ENCODE measurements at regions not wholly inside any gene's neighbourhood (a gene's known extent, or its start where the extent isn't known, plus 50 kb on each side); places are given as distances from the start of the nearest gene placed in this dataset.
A peak's percentile ranks its signal among the peaks of the same experiment; 100 is the strongest.
"Not testable (repeated sequence)": the region's sequence is repeated elsewhere in the genome, so short reads cannot be mapped to it uniquely, and the experiment has no call there.

DNA sequence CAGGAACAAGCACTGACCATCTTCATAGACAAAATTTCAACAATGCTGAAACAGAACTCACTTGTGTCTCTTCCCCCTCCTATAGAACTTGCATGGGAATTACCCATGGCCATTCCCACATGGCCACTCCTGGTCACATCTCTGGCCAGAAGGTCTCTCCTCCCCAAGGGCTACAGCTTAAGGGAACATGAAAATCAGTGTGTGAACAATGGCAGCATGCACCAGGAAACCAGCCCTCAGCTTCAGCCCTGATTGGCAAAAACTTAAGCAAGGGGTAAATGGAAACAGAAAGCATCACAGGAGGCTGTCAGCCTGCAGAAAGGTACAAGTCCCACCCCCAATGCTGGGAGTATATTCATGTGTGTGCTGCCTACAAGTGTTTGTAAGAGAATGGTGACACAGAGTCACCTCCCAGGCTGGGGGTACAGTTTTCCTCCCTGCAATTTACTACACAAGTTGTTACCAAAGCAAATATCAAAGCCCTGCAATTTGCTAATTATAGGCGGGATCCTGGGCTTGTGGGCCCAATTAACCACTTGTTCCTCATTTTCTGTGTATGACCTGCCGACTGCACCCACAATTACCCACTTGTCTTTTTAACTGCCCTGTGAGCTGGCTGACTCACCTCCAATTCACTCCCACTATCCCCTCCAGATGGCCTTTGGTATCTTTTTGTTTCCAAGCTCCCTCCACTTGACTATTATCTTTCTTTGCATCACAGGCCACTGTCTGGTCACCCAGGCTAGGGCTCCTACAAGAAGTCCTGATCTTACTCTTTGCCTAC is 84.4 kb upstream of the HES1 start:
- peak in 1 of 2 donors; percentile 96 for DNase-seq

- no peak for DNase-seq
Measured at GRCh38 chr3:194053136-194053535, 82.8 kb upstream of the HES1 start.

DNA sequence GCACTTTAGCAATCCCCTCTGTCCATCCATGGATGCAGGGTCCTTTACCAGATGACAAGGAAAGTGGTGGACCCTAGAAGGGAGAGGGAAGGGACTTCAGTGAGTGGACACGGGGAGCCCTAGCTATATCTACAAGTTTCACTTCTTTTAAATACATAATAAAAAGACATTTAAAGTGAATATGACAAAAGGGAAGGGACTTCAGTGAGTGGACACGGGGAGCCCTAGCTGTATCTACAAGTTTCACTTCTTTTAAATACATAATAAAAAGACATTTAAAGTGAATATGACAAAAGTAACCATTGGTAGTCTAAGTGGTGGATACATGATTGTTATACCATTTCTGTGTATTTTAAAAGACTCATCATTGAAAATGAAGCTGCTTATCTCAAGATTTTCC is 81.9 kb upstream of the HES1 start:
- DNase-seq = no peak

- no peak for DNase-seq
Measured at GRCh38 chr3:194054540-194054939, 81.4 kb upstream of the HES1 start.

- no peak for DNase-seq
Measured at GRCh38 chr3:194054961-194055360, 81.0 kb upstream of the HES1 start.

GRCh38 chr3:194056323-194056722 is 79.6 kb upstream of the HES1 start:
- DNase-seq = not testable (repeated sequence)

DNA sequence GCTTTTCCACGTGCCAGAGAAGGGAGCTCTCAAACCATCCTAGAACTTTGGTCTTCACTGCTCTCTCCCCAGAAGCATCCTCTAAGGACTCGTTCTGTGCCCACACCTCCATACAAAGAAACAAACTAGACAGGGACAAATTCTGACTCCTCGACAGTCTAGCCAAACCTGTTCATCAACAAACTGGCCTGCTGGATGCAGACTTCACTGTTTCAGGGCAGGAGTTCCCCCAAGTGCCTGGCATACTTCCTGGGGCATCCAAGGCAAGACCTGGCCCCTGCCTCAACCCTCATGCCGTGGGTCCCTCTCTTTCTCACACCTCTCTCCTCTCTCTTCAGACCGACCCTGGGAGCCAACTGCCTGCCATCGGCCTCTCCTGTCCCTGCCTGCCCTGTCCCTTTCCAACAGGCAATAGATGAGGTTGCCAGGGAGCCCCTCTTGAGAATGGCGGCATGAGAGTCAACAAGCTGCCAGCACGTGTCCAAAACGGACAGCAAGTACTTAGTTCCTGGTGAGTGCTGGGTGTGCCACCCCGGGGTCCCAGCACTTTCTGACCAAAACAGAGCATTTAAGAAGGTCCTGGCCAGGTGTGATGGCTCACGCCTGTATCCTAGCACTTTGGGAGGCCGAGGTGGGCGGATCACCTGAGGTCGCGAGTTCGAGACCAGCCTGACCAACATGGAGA is 79.1 kb upstream of the HES1 start:
- no peak for DNase-seq

- no peak for DNase-seq
Measured at GRCh38 chr3:194057570-194058188, 78.3 kb upstream of the HES1 start.

- DNase-seq = peak in 1 of 2 donors; percentile 34
Measured at GRCh38 chr3:194058189-194058571, 77.8 kb upstream of the HES1 start.

- DNase-seq = no peak
Measured at GRCh38 chr3:194058753-194059152, 77.2 kb upstream of the HES1 start.

- no peak for DNase-seq
Measured at GRCh38 chr3:194061421-194062030, 74.4 kb upstream of the HES1 start.

- no peak for DNase-seq
Measured at GRCh38 chr3:194062830-194063229, 73.1 kb upstream of the HES1 start.

- no peak for DNase-seq
Measured at GRCh38 chr3:194064380-194065332, 71.3 kb upstream of the HES1 start.

DNA sequence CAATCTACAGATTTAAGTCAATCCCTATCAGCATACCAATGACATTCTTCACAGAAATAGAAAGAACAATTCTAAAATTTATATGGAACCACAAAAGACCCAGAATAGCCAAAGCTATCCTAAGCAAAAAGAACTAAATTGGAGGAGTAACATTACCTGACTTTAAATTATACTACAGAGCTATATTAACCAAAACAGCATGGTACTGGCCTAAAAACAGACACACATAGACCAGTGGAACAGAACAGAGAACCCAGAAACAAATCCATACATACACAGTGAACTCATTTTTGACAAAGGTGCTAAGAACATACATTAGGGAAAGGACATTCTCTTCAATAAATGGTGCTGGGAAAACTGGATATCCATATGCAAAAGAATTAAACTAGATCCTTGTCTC is 68.6 kb upstream of the HES1 start:
- not testable (repeated sequence) for DNase-seq

- DNase-seq = peak in 1 of 2 donors; percentile 80
Measured at GRCh38 chr3:194067949-194068362, 68.0 kb upstream of the HES1 start.

DNA sequence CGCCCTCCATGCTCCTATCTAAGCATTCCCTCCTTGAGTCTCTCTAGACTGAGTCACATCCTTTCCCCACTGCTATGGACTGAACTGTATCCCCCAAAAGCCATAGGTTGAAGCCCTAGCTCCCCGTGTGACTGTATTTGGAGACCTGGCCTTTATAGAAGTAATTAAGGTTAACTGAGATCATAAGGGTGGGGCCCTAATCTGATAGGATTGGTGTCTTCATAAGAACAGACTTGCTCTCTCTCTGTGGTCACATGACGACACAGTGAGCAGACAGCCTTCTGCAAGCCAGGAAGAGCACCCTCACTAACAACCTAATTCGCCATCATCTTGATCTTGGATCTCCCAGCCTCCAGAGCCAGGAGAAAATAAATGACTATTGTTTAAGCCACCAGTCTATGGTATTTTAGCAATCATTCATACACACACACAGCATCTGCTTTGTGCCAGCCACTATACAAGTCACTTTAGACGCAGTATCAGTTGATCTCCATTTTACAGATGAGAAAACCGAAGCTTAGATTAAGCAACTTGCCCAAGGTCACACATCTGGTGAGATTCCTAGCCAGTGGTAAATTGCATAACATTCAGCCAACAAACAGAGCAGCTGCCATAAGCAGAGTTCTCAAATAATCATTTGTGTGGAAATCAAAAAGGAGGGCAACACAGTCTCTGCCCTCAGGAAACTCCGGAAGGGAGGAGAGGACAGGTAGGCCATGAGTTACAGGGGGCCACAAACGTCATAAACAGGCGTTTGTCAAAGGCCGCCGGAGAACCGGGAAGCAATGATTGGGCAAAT is 66.3 kb upstream of the HES1 start:
- DNase-seq = no peak

- no peak for DNase-seq
Measured at GRCh38 chr3:194070220-194070633, 65.7 kb upstream of the HES1 start.

DNA sequence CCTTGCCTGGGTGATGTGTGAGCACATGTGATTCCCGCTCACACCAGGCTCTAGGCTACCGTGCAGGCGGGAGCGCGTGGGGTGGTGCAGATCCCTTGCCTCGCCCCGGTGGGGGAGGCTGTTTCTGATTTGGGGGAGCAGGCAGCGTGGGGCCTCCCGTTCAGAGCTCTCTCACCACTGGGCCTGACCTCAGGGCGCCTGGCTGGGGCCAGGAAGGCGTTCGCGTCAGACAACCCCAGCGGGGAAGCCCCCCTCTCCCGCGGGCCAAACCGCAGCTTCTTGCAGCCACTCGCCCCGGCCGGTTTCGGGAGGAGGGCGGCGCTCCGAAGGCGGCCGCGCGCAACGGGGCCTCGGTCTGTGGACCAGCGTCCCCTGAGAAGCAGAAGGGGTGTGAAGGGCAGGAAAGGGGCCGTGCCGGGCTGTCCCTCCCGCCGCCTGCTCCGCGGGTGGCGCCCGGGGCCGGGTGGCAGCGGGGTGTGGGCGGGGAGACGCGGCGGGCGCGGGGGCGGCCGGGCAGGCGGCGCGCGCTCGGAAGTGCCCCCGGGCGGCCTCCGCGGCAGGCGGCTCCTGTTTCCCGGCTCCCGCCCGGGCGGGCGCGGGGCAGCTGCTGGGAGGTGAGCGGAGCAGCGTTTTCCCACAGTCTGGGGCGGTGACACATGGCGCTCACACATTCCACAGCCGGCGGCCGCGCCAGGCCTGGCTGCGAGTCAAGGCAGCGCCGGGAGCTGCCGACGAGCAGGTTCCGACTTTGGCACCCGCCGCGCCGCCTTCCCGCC is 65.1 kb upstream of the HES1 start:
- DNase-seq = peak; percentile 70

- DNase-seq = no peak
Measured at GRCh38 chr3:194072097-194072428, 63.9 kb upstream of the HES1 start.

DNA sequence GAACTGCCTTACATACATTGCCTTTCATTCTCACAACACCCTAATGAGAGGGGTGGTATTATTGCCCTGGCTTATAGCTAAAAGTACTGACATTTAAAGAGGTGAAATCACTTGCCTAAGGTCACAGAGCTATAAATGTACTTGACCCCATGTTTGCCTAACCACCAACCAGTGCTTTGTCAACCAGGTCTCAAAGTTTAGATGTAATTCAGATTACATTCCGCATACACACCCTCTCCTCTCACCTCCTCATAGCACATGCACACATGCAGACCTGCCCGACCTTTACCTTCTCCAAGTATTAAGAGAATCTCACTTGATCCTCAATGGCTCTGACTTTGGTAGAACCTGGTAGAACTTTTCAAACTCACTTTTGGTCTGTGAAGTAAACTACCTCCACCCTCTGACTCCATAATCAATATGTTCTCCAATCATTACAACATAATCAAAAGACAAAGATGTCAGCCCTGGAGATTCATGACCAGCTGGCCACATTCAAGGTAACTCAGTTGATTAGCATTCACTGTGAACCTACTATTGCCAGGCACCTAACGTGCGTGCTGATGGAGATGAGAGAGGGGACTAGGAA is 63.2 kb upstream of the HES1 start:
- no peak for DNase-seq

Measured in bone marrow (tissue), 2 donors.